SH-SY5Y (cell line): ENCODE measurements at regions not wholly inside any gene's neighbourhood (a gene's known extent, or its start where the extent isn't known, plus 50 kb on each side); places are given as distances from the start of the nearest gene placed in this dataset.

Experiments used
- GATA2 ChIP-seq: IDR thresholded peaks from 2 replicates; pipeline ENCODE4 v1.6.1; 2011; ENCODE audit warnings: mild to moderate bottlenecking, low read depth, low read length
- GATA3 ChIP-seq: IDR thresholded peaks from 2 replicates; pipeline ENCODE4 v1.6.1; 2011; ENCODE audit warnings: low read depth, mild to moderate bottlenecking, low read length, moderate library complexity

- TF ChIP-seq GATA3 (no peak), GATA2 (no peak)
These were observed 147.7 kb upstream of the GALNT15 start for GRCh38 chr3:16026753-16027152.
